Hepatocyte (in vitro differentiated cells): ENCODE measurements at regions not wholly inside any gene's neighbourhood (a gene's known extent, or its start where the extent isn't known, plus 50 kb on each side); places are given as distances from the start of the nearest gene placed in this dataset.

Source experiments
- DNase-seq: peaks from one replicate; pipeline ENCODE4 v3.0.0-alpha.2; 2016; ENCODE audit warnings: low spot score
- H2AFZ ChIP-seq: fragments of 200-600 bp; sonication (generic); 2 replicates; pipeline ENCODE4 v1.6.0; 2016; ENCODE audit warnings: antibody characterized with exemption, mild to moderate bottlenecking
- H3K27ac ChIP-seq: fragments of 200-600 bp; sonication (generic); 2 replicates; pipeline ENCODE4 v1.5.1; 2016; ENCODE audit warnings: mild to moderate bottlenecking
- H3K27me3 ChIP-seq: fragments of 200-600 bp; sonication (generic); 2 replicates; pipeline ENCODE4 v1.6.1; 2016
- H3K36me3 ChIP-seq: fragments of 200-600 bp; sonication (generic); replicated peaks from 2 replicates; pipeline ENCODE4 v1.5.1; 2016; ENCODE audit warnings: low read depth; ENCODE audit not compliant: insufficient read depth
- H3K4me1 ChIP-seq: fragments of 200-600 bp; sonication (generic); 2 replicates; pipeline ENCODE4 v1.5.1; 2016; ENCODE audit warnings: mild to moderate bottlenecking, moderate library complexity; ENCODE audit not compliant: insufficient read depth
- H3K4me2 ChIP-seq: fragments of 200-600 bp; sonication (generic); 2 replicates; pipeline ENCODE4 v1.6.0; 2016
- H3K4me3 ChIP-seq: fragments of 200-600 bp; sonication (generic); 2 replicates; pipeline ENCODE4 v1.5.1; 2016; ENCODE audit warnings: mild to moderate bottlenecking
- H3K79me2 ChIP-seq: fragments of 200-600 bp; sonication (generic); 2 replicates; pipeline ENCODE4 v1.6.0; 2017; ENCODE audit warnings: mild to moderate bottlenecking
- H3K9me2 ChIP-seq: fragments of 200-600 bp; sonication (generic); replicated peaks from 2 replicates; pipeline ENCODE4 v1.6.0; 2017; ENCODE audit warnings: mild to moderate bottlenecking; ENCODE audit not compliant: insufficient read depth
- H3K9me3 ChIP-seq: fragments of 200-600 bp; sonication (generic); 2 replicates; pipeline ENCODE4 v1.5.1; 2016; ENCODE audit warnings: low read depth, mild to moderate bottlenecking
- H4K20me1 ChIP-seq: fragments of 200-600 bp; sonication (generic); 2 replicates; pipeline ENCODE4 v1.6.0; 2016; ENCODE audit warnings: mild to moderate bottlenecking; ENCODE audit not compliant: insufficient read depth, poor library complexity, severe bottlenecking
- EZH2 ChIP-seq: fragments of 200-600 bp; sonication (generic); IDR thresholded peaks from 2 replicates; pipeline ENCODE4 v1.6.1; 2016; ENCODE audit warnings: antibody characterized with exemption, mild to moderate bottlenecking, borderline replicate concordance
- EZH2phosphoT487 ChIP-seq: fragments of 200-600 bp; sonication (generic); IDR thresholded peaks from one replicate; pipeline ENCODE4 v1.6.1; 2018; ENCODE audit warnings: antibody characterized with exemption, mild to moderate bottlenecking, low read depth, moderate library complexity; ENCODE audit not compliant: unreplicated experiment, severe bottlenecking
- WGBS: methylation state at CpG from one replicate; pipeline ENCODE4 v1.1.6; 2016; ENCODE audit warnings: low lambda C conversion rate; ENCODE audit errors: missing lambda C conversion rate; 5-methylcytosine and 5-hydroxymethylcytosine counted together
- TF ChIP-seq, protein P1 (sequence below): fragments of 200-600 bp; sonication (generic); IDR thresholded peaks from 2 replicates; pipeline ENCODE4 v1.5.1; 2016; ENCODE audit warnings: antibody characterized with exemption, mild to moderate bottlenecking; ENCODE audit not compliant: poor library complexity

DNA sequence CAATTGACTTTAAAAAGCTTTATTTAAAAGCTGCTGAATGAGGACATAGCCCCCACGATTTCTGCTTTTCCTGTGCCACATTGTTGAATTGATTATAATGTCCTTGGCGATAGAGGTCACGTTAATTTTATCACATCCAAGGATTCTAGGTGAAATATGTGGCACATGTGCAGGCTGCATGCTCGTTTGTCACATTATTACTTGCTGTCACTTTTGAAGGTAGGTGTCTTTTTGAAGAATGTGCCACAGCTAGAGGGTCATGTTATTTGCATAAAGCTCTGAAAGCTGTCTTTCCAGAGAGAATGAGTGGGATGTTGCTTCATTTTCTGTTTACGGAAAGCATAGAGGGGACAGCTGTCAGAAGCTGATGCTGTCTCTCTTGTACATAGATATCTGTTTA, 927.6 kb upstream of the ATXN8OS start:
- H4K20me1 ChIP-seq: no peaks in the 10 kb centered on the region
- H3K4me1 ChIP-seq: no peaks in the 10 kb centered on the region
- no peak overlapping the region for H2AFZ ChIP-seq
- no peak overlapping the region for H3K4me3 ChIP-seq
- H3K4me2 ChIP-seq: no peak overlapping the region
- no peaks in the 10 kb centered on the region for H3K36me3 ChIP-seq
- no peak overlapping the region for H3K27ac ChIP-seq
- H3K9me3 ChIP-seq: no peaks in the 10 kb centered on the region
- H3K27me3 ChIP-seq: no peaks in the 10 kb centered on the region
- no peaks in the 10 kb centered on the region for H3K9me2 ChIP-seq
- 88% methylated on average over 5 of the region's 5 CpGs for WGBS
- H3K79me2 ChIP-seq: no peaks in the 10 kb centered on the region
- TF ChIP-seq EZH2: no peak
- TF ChIP-seq, protein P1, sequence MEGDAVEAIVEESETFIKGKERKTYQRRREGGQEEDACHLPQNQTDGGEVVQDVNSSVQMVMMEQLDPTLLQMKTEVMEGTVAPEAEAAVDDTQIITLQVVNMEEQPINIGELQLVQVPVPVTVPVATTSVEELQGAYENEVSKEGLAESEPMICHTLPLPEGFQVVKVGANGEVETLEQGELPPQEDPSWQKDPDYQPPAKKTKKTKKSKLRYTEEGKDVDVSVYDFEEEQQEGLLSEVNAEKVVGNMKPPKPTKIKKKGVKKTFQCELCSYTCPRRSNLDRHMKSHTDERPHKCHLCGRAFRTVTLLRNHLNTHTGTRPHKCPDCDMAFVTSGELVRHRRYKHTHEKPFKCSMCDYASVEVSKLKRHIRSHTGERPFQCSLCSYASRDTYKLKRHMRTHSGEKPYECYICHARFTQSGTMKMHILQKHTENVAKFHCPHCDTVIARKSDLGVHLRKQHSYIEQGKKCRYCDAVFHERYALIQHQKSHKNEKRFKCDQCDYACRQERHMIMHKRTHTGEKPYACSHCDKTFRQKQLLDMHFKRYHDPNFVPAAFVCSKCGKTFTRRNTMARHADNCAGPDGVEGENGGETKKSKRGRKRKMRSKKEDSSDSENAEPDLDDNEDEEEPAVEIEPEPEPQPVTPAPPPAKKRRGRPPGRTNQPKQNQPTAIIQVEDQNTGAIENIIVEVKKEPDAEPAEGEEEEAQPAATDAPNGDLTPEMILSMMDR: no peak
- no peak for TF ChIP-seq EZH2phosphoT487
- no peak for DNase-seq

DNA sequence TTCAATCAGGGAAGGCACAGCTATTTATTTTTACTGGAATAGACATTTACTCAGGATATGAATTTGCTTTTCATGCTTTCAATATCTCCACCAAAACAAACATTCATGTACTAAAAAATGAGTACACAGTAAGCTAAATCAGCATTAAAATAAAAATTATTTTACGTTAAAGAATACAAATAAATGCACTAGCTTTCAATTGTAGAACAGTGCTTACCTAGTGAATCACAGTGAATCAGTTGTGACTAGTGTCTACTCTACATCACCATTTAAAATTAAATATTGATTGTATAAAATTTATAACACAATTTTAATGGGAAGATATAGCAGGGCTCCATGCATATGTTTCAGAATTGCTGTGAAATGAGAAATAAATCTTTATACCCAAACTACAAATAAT, 929.6 kb upstream of the ATXN8OS start:
- Histone ChIP-seq H3K9me2 (no peaks in the 10 kb centered on the region), H2AFZ (no peak overlapping the region), H4K20me1 (no peaks in the 10 kb centered on the region), H3K36me3 (no peaks in the 10 kb centered on the region), H3K27ac (no peak overlapping the region), H3K4me3 (no peak overlapping the region), H3K4me2 (no peak overlapping the region), H3K4me1 (no peaks in the 10 kb centered on the region), H3K9me3 (no peaks in the 10 kb centered on the region), H3K27me3 (no peaks in the 10 kb centered on the region), H3K79me2 (no peaks in the 10 kb centered on the region)
- TF ChIP-seq, protein P1: no peak
- TF ChIP-seq EZH2phosphoT487: no peak
- no peak for TF ChIP-seq EZH2
- no peak for DNase-seq
- WGBS: 88% methylated on average over 1 of the region's 1 CpG

DNA sequence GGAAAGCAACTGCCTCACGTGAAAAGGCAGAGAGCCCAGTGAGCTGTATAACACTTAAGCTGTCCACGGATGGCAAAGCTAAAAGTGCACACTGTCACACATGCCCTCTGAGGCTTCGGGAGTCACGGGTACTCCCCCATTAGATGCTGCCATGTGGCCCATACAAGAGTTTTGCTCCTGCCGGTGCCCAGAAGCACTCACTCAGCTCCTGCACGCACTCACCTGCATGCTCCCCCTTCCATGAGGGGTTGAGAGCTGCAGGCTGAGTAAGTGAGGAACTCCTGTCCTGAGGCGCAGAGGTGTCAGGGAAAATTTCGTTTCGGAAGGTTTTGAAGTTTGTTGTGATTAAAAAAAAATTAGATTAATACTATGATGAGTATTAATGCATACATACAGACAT, 939.2 kb upstream of the ATXN8OS start:
- no peak overlapping the region for H3K4me2 ChIP-seq
- no peaks in the 10 kb centered on the region for H3K9me3 ChIP-seq
- no peak overlapping the region for H3K4me3 ChIP-seq
- H3K27ac ChIP-seq: no peak overlapping the region
- H3K9me2 ChIP-seq: no peaks in the 10 kb centered on the region
- TF ChIP-seq EZH2 (no peak), EZH2phosphoT487 (no peak)
- TF ChIP-seq, protein P1: no peak
- no peaks in the 10 kb centered on the region for H3K27me3 ChIP-seq
- H3K79me2 ChIP-seq: no peaks in the 10 kb centered on the region
- H2AFZ ChIP-seq: no peak overlapping the region
- H3K4me1 ChIP-seq: no peaks in the 10 kb centered on the region
- H3K36me3 ChIP-seq: no peaks in the 10 kb centered on the region
- no peak for DNase-seq
- no peaks in the 10 kb centered on the region for H4K20me1 ChIP-seq
- WGBS: 96% methylated on average over 8 of the region's 9 CpGs

DNA sequence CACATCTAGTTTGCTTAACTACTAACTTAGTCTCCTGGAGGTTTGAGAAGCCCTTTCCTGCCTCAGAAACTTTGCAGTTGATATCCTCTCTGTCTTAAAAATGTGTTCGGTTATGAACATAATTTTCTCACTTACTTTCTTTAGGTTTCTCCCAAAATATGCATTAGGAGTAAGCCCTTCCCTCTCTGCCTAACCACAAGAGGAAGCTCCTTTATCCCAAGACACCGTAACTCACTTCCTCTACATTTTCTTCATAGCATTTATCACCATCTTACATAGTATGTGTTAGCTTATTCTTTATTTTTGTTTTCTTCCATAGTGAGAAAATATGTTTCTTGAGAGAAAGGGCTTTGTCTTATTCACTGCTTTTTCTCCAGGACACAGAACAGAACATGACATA, 952.5 kb upstream of the ATXN8OS start:
- H3K4me1 ChIP-seq: no peaks in the 10 kb centered on the region
- no peak overlapping the region for H2AFZ ChIP-seq
- H3K9me2 ChIP-seq: no peaks in the 10 kb centered on the region
- 91% methylated on average over 2 of the region's 2 CpGs for WGBS
- no peaks in the 10 kb centered on the region for H4K20me1 ChIP-seq
- no peaks in the 10 kb centered on the region for H3K79me2 ChIP-seq
- no peak overlapping the region for H3K27ac ChIP-seq
- no peak overlapping the region for H3K4me3 ChIP-seq
- DNase-seq: no peak
- no peaks in the 10 kb centered on the region for H3K36me3 ChIP-seq
- TF ChIP-seq, protein P1: no peak
- TF ChIP-seq EZH2 (no peak), EZH2phosphoT487 (no peak)
- H3K27me3 ChIP-seq: no peaks in the 10 kb centered on the region
- no peak overlapping the region for H3K4me2 ChIP-seq
- no peaks in the 10 kb centered on the region for H3K9me3 ChIP-seq
